Osteoblast (primary cell): ENCODE measurements at regions not wholly inside any gene's neighbourhood (a gene's known extent, or its start where the extent isn't known, plus 50 kb on each side); places are given as distances from the start of the nearest gene placed in this dataset.

ENCODE experiments used
- DNase-seq: peaks from one replicate; pipeline ENCODE4 v3.0.0; 2011; ENCODE audit warnings: low spot score, mixed read lengths; ENCODE audit not compliant: insufficient read length; ENCODE audit errors: missing footprints
- H2AFZ ChIP-seq: 2 replicates; pipeline ENCODE4 v1.6.0; 2011; ENCODE audit warnings: mild to moderate bottlenecking, low read length
- H3K27ac ChIP-seq: 2 replicates; pipeline ENCODE4 v1.5.1; 2011; ENCODE audit warnings: mild to moderate bottlenecking, low read depth, low read length, moderate library complexity
- H3K27me3 ChIP-seq: 2 replicates; pipeline ENCODE4 v1.6.0; 2012; ENCODE audit warnings: mild to moderate bottlenecking, control low read depth, inconsistent platforms, low read length, moderate library complexity; ENCODE audit not compliant: insufficient read depth
- H3K36me3 ChIP-seq: 2 replicates; pipeline ENCODE4 v1.5.1; 2011; ENCODE audit warnings: mild to moderate bottlenecking, low read length, control low read depth, moderate library complexity; ENCODE audit not compliant: insufficient read depth
- H3K4me1 ChIP-seq: 2 replicates; pipeline ENCODE4 v1.5.1; 2011; ENCODE audit warnings: mild to moderate bottlenecking, low read length, control low read depth, moderate library complexity; ENCODE audit not compliant: insufficient read depth
- H3K4me2 ChIP-seq: 2 replicates; pipeline ENCODE4 v1.6.0; 2011; ENCODE audit warnings: mild to moderate bottlenecking, low read length; ENCODE audit not compliant: insufficient read depth
- H3K4me3 ChIP-seq: fragments of 200-600 bp; sonication (generic); 3 replicates; pipeline ENCODE4 v1.5.1; 2012; ENCODE audit warnings: mild to moderate bottlenecking, low read length, inconsistent platforms; ENCODE audit not compliant: insufficient read depth
- H3K79me2 ChIP-seq: 2 replicates; pipeline ENCODE4 v1.6.0; 2012; ENCODE audit warnings: mild to moderate bottlenecking, low read length, control low read depth, inconsistent platforms; ENCODE audit not compliant: insufficient read depth
- H3K9me3 ChIP-seq: 2 replicates; pipeline ENCODE4 v1.5.1; 2011; ENCODE audit warnings: low read depth, low read length, control low read depth
- H4K20me1 ChIP-seq: 2 replicates; pipeline ENCODE4 v1.6.0; 2012; ENCODE audit warnings: mild to moderate bottlenecking, low read length, control low read depth; ENCODE audit not compliant: insufficient read depth
- TF ChIP-seq, protein P1 (sequence below): IDR thresholded peaks from 2 replicates; pipeline ENCODE4 v1.5.1; 2011; ENCODE audit warnings: mild to moderate bottlenecking, low read depth, low read length, moderate library complexity; ENCODE audit errors: extremely low read depth

DNA sequence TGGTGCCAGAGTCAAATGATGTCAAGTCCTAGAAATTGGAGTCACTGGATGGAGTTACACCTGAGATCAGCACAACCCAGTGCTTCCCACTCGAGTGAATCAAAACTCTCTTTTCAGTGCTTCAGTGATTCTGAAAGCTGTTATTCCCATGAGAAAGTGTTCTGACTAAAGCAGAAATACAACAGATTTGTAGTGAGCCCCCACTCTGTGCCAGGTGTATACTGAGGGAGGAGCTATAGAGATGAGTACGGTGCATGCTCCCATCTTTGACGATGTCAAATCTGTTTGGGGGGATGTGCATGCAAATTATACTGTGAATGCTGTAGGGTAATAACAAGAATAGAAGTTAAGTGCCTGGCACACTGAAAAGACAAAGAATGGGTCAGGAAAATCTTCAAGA lies 330.2 kb downstream of the HS3ST1 start:
- Histone ChIP-seq H3K4me3 (no peak overlapping the region), H3K27me3 (no peaks in the 10 kb centered on the region), H3K4me1 (no peaks in the 10 kb centered on the region), H3K9me3 (no peaks in the 10 kb centered on the region), H3K79me2 (no peaks in the 10 kb centered on the region), H3K36me3 (no peaks in the 10 kb centered on the region), H4K20me1 (no peaks in the 10 kb centered on the region), H2AFZ (no peak overlapping the region), H3K4me2 (no peak overlapping the region), H3K27ac (no peak overlapping the region)
- TF ChIP-seq, protein P1, sequence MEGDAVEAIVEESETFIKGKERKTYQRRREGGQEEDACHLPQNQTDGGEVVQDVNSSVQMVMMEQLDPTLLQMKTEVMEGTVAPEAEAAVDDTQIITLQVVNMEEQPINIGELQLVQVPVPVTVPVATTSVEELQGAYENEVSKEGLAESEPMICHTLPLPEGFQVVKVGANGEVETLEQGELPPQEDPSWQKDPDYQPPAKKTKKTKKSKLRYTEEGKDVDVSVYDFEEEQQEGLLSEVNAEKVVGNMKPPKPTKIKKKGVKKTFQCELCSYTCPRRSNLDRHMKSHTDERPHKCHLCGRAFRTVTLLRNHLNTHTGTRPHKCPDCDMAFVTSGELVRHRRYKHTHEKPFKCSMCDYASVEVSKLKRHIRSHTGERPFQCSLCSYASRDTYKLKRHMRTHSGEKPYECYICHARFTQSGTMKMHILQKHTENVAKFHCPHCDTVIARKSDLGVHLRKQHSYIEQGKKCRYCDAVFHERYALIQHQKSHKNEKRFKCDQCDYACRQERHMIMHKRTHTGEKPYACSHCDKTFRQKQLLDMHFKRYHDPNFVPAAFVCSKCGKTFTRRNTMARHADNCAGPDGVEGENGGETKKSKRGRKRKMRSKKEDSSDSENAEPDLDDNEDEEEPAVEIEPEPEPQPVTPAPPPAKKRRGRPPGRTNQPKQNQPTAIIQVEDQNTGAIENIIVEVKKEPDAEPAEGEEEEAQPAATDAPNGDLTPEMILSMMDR, result no peak
- no peak for DNase-seq

DNA sequence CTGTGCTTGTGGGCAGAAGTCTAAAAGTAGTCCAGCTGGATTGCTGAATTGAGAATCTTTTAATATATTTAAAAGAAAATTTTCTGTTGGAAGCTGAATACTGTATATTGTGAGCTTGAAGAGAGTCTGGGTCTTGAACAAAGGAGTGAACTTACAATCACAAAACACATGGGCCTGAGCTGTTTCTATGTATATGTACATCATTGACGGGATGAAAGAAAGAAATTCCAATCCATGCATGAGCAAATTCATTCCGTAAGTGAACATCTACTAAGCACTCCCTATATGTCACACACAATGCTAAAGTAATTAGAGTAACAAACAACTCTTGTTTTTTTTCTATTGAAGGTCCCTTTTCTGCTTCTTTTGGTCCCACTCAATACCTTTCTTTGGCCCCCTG lies 331.0 kb downstream of the HS3ST1 start:
- H3K4me3 ChIP-seq, result no peak overlapping the region
- no peaks in the 10 kb centered on the region for H4K20me1 ChIP-seq
- no peak overlapping the region for H2AFZ ChIP-seq
- TF ChIP-seq, protein P1, result no peak
- no peaks in the 10 kb centered on the region for H3K9me3 ChIP-seq
- no peaks in the 10 kb centered on the region for H3K4me1 ChIP-seq
- H3K79me2 ChIP-seq, result no peaks in the 10 kb centered on the region
- DNase-seq, result no peak
- no peak overlapping the region for H3K4me2 ChIP-seq
- H3K27me3 ChIP-seq, result no peaks in the 10 kb centered on the region
- no peak overlapping the region for H3K27ac ChIP-seq
- H3K36me3 ChIP-seq, result no peaks in the 10 kb centered on the region

DNA sequence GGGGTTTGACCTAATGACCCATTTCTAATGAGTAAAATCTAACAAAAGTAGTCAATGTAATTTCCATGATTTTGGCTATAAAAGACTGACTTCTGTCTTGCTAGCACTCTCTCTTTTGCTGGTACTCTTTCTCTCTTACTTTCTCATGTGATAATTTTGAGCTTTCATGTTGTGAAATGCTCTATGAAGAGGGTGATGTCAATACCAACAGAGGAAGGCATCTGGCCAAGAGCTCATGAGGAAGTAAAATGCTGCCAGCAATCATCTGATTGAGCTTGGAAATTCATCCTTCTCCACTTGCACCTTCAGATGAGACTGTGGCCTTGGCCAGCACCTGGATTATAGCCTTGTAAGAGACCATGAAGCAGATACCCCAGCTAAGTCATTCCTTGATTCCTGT lies 347.7 kb downstream of the HS3ST1 start:
- Histone ChIP-seq H3K79me2 (no peaks in the 10 kb centered on the region), H3K4me3 (no peak overlapping the region), H3K4me1 (no peaks in the 10 kb centered on the region), H3K27ac (no peak overlapping the region), H3K36me3 (no peaks in the 10 kb centered on the region), H3K4me2 (no peak overlapping the region), H4K20me1 (no peaks in the 10 kb centered on the region), H3K27me3 (no peaks in the 10 kb centered on the region), H3K9me3 (no peaks in the 10 kb centered on the region), H2AFZ (no peak overlapping the region)
- TF ChIP-seq, protein P1, result no peak
- DNase-seq, result no peak

DNA sequence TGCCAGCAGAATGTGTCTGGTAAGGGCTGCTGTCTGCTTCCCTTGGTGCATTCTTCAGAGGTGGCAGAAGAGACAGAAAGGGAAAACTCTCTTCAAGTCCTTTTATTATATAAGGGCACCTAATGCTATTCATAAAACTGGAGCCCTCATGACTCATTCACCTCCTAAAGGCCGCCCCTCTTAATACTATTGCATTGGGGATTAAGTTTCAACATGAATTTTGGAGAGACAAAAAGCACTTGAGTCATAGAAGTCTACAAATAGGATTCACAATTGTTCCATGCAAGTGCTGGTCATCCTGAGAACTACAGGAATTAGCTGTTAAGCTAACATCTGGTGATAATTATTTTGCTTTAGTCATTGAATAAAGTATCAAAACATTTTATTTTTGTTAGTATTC lies 349.5 kb downstream of the HS3ST1 start:
- no peak overlapping the region for H3K27ac ChIP-seq
- H3K79me2 ChIP-seq, result no peaks in the 10 kb centered on the region
- H3K4me1 ChIP-seq, result no peaks in the 10 kb centered on the region
- TF ChIP-seq, protein P1, result no peak
- H3K4me3 ChIP-seq, result no peak overlapping the region
- no peaks in the 10 kb centered on the region for H4K20me1 ChIP-seq
- no peaks in the 10 kb centered on the region for H3K36me3 ChIP-seq
- H2AFZ ChIP-seq, result no peak overlapping the region
- DNase-seq, result no peak
- H3K27me3 ChIP-seq, result no peaks in the 10 kb centered on the region
- H3K4me2 ChIP-seq, result no peak overlapping the region
- H3K9me3 ChIP-seq, result no peaks in the 10 kb centered on the region
